22Rv1 (cell line): ENCODE measurements at regions not wholly inside any gene's neighbourhood (a gene's known extent, or its start where the extent isn't known, plus 50 kb on each side); places are given as distances from the start of the nearest gene placed in this dataset.

Source experiments
- ZFX ChIP-seq: fragments of 450-650 bp; IDR thresholded peaks from 2 replicates; pipeline ENCODE4 v1.6.1; 2017; ENCODE audit warnings: antibody characterized with exemption, borderline replicate concordance
- TF ChIP-seq, protein P1 (sequence below): fragments of 450-650 bp; IDR thresholded peaks from 2 replicates; pipeline ENCODE4 v1.5.1; 2017; ENCODE audit warnings: mild to moderate bottlenecking

DNA sequence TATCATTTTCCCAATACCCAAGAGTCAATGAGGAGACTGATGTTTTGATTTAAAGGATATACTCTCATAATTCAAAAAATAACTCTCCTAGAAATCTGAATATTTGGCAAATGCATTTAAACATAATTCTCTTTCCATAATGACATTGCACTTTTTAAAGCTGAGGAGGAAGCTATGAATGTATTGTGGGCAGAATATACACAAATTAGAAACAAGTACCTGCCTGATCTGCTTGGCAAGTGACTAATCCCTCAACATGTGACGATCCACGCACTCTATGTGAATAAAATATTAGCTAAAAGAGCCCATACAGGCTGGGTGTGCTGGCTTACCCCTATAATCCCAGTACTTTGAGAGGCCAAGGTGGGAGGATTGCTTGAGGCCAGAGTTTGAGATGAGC lies 88.3 kb upstream of the CCDC28A start:
- no peak for TF ChIP-seq ZFX
- TF ChIP-seq, protein P1, sequence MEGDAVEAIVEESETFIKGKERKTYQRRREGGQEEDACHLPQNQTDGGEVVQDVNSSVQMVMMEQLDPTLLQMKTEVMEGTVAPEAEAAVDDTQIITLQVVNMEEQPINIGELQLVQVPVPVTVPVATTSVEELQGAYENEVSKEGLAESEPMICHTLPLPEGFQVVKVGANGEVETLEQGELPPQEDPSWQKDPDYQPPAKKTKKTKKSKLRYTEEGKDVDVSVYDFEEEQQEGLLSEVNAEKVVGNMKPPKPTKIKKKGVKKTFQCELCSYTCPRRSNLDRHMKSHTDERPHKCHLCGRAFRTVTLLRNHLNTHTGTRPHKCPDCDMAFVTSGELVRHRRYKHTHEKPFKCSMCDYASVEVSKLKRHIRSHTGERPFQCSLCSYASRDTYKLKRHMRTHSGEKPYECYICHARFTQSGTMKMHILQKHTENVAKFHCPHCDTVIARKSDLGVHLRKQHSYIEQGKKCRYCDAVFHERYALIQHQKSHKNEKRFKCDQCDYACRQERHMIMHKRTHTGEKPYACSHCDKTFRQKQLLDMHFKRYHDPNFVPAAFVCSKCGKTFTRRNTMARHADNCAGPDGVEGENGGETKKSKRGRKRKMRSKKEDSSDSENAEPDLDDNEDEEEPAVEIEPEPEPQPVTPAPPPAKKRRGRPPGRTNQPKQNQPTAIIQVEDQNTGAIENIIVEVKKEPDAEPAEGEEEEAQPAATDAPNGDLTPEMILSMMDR, result no peak
